H1 (cell line): ENCODE measurements at regions not wholly inside any gene's neighbourhood (a gene's known extent, or its start where the extent isn't known, plus 50 kb on each side); places are given as distances from the start of the nearest gene placed in this dataset.

Experiments
- CTCF ChIA-PET: fragments of 300-600 bp; sonication (Branson Sonifier 250); formaldehyde crosslinking; loops from one replicate; lab custom pipeline; 2021; ENCODE audit not compliant: partially characterized antibody; lab: Charles Lee
- POLR2A ChIA-PET: fragments of 300-600 bp; sonication (Branson Sonifier 250); formaldehyde crosslinking; loops from one replicate; lab custom pipeline; 2021; ENCODE audit warnings: inconsistent platforms; ENCODE audit not compliant: partially characterized antibody; lab: Charles Lee
- DNase-seq, 2 experiments: peaks; one replicate each; pipeline versions ENCODE4 v3.0.0 to v3.0.0-alpha.2; 2010 to 2022; ENCODE audit warnings: low spot score in 2 of 2, low read depth in 1 of 2, mixed read lengths in 1 of 2
- FAIRE-seq: peaks from 2 replicates; lab custom pipeline; 2011; peaks lifted over from hg19 to GRCh38; lab: Jason Lieb, UNC
- H2AFZ ChIP-seq: 2 replicates; pipeline ENCODE4 v1.8.1; 2012; ENCODE audit warnings: low read length, inconsistent platforms
- H2AK5ac ChIP-seq: 2 replicates; pipeline ENCODE4 v1.6.1; 2013; ENCODE audit warnings: low read depth, low read length
- H2BK120ac ChIP-seq: replicated peaks from 2 replicates; pipeline ENCODE3; 2013; ENCODE audit warnings: low read depth, low read length, inconsistent platforms
- H2BK12ac ChIP-seq: 2 replicates; pipeline ENCODE4 v1.6.1; 2013; ENCODE audit warnings: low read depth, low read length
- H2BK15ac ChIP-seq: 2 replicates; pipeline ENCODE4 v1.6.1; 2013; ENCODE audit warnings: low read length
- H2BK20ac ChIP-seq: 2 replicates; pipeline ENCODE4 v1.6.1; 2013; ENCODE audit warnings: low read length
- H2BK5ac ChIP-seq: 2 replicates; pipeline ENCODE4 v1.6.1; 2013; ENCODE audit warnings: low read depth, low read length
- H3K14ac ChIP-seq: 2 replicates; pipeline ENCODE4 v1.6.1; 2013; ENCODE audit warnings: inconsistent platforms; ENCODE audit not compliant: insufficient read length
- H3K18ac ChIP-seq: 2 replicates; pipeline ENCODE4 v1.6.1; 2013; ENCODE audit warnings: low read length; ENCODE audit errors: extremely low read depth
- H3K23ac ChIP-seq: 2 replicates; pipeline ENCODE4 v1.6.1; 2013; ENCODE audit warnings: inconsistent platforms; ENCODE audit not compliant: insufficient read length
- H3K23me2 ChIP-seq: 2 replicates; pipeline ENCODE4 v1.6.1; 2013; ENCODE audit warnings: low read depth, low read length
- H3K27ac ChIP-seq: 2 replicates; pipeline ENCODE4 v1.6.1; 2011; ENCODE audit warnings: low read depth, low read length, inconsistent platforms
- H3K27me3 ChIP-seq, 4 experiments: replicated peaks in 1 of 4; 1 replicate in 1 of 4; 2 replicates in 3 of 4; pipeline versions ENCODE4 v1.6.1 to v1.8.1; 2011 to 2013; ENCODE audit warnings: low read length in 3 of 4, mild to moderate bottlenecking in 3 of 4, inconsistent platforms in 2 of 4, mixed read lengths in 2 of 4, moderate library complexity in 1 of 4; ENCODE audit not compliant: control insufficient read depth in 3 of 4, insufficient read depth in 3 of 4; ENCODE audit errors: extremely low read depth in 1 of 4
- H3K36me3 ChIP-seq, 4 experiments: 2 replicates each; pipeline versions ENCODE4 v1.6.1 to v1.8.1; 2011 to 2013; ENCODE audit warnings: mild to moderate bottlenecking in 4 of 4, low read length in 3 of 4, moderate library complexity in 2 of 4, control low read depth in 1 of 4, inconsistent platforms in 1 of 4; ENCODE audit not compliant: insufficient read depth in 4 of 4, control insufficient read depth in 2 of 4
- H3K4ac ChIP-seq: replicated peaks from 2 replicates; pipeline ENCODE3; 2013; ENCODE audit warnings: low read length, low read depth, mixed read lengths, inconsistent platforms; ENCODE audit not compliant: insufficient read length
- H3K4me1 ChIP-seq, 4 experiments: replicated peaks in 1 of 4; 1 replicate in 1 of 4; 2 replicates in 3 of 4; pipeline versions ENCODE4 v1.6.1 to v1.8.1; 2011 to 2013; ENCODE audit warnings: low read length in 3 of 4, inconsistent platforms in 2 of 4, mixed read lengths in 1 of 4; ENCODE audit not compliant: insufficient read depth in 4 of 4, control insufficient read depth in 3 of 4
- H3K4me2 ChIP-seq, 2 experiments: 2 replicates each; pipeline versions ENCODE4 v1.6.1 to v1.8.1; 2011 to 2013; ENCODE audit warnings: low read depth in 2 of 2, low read length in 2 of 2, control low read depth in 1 of 2, inconsistent platforms in 1 of 2, mild to moderate bottlenecking in 1 of 2; ENCODE audit not compliant: insufficient read depth in 1 of 2
- H3K4me3 ChIP-seq, 4 experiments: fragments of 200-600, 300-600 bp in 1 of 4; sonication (generic), shearing (Covaris generic), sonication (Bioruptor Twin) in 1 of 4; 2 replicates each; pipeline versions ENCODE4 v1.5.1 to v1.8.1; 2011 to 2016; ENCODE audit warnings: low read length in 4 of 4, low read depth in 3 of 4, control low read depth in 2 of 4, inconsistent platforms in 2 of 4, mild to moderate bottlenecking in 2 of 4, mixed read lengths in 1 of 4, moderate library complexity in 1 of 4; ENCODE audit not compliant: insufficient read depth in 2 of 4; ENCODE audit errors: extremely low read depth in 1 of 4
- H3K56ac ChIP-seq: replicated peaks from 2 replicates; pipeline ENCODE3; 2013; ENCODE audit warnings: low read depth, mild to moderate bottlenecking, mixed read lengths, low read length, inconsistent platforms; ENCODE audit not compliant: insufficient read length
- H3K79me1 ChIP-seq: 2 replicates; pipeline ENCODE4 v1.6.1; 2013; ENCODE audit warnings: low read depth, low read length, control low read depth
- H3K79me2 ChIP-seq, 2 experiments: 2 replicates each; pipeline versions ENCODE4 v1.6.1 to v1.8.1; 2012 to 2013; ENCODE audit warnings: low read length in 2 of 2, mild to moderate bottlenecking in 2 of 2, inconsistent platforms in 1 of 2; ENCODE audit not compliant: insufficient read depth in 2 of 2, control insufficient read depth in 1 of 2
- H3K9ac ChIP-seq, 4 experiments: replicated peaks in 1 of 4; 1 replicate in 1 of 4; 2 replicates in 3 of 4; pipeline versions ENCODE4 v1.6.1 to v1.8.1; 2011 to 2013; ENCODE audit warnings: low read depth in 3 of 4, low read length in 3 of 4, control low read depth in 2 of 4, mild to moderate bottlenecking in 2 of 4, moderate library complexity in 2 of 4, inconsistent platforms in 1 of 4; ENCODE audit errors: extremely low read depth in 1 of 4
- H3K9me3 ChIP-seq, 2 experiments: 2 replicates each; pipeline versions ENCODE4 v1.6.1 to v1.8.1; 2012 to 2013; ENCODE audit warnings: mild to moderate bottlenecking in 2 of 2, moderate library complexity in 2 of 2, control low read depth in 1 of 2, inconsistent platforms in 1 of 2, low read depth in 1 of 2, low read length in 1 of 2, mixed read lengths in 1 of 2; ENCODE audit not compliant: insufficient read depth in 2 of 2
- H4K20me1 ChIP-seq, 2 experiments: replicated peaks in 1 of 2; 2 replicates each; pipeline versions ENCODE3 to v1.8.1; 2011 to 2013; ENCODE audit warnings: inconsistent platforms in 2 of 2, low read length in 2 of 2, mild to moderate bottlenecking in 1 of 2; ENCODE audit not compliant: insufficient read depth in 2 of 2, control insufficient read depth in 1 of 2
- H4K5ac ChIP-seq: 2 replicates; pipeline ENCODE4 v1.6.1; 2013; ENCODE audit warnings: low read length, low read depth, mixed read lengths, inconsistent platforms; ENCODE audit not compliant: insufficient read length
- H4K8ac ChIP-seq: 2 replicates; pipeline ENCODE4 v1.8.0; 2013; ENCODE audit warnings: mild to moderate bottlenecking, moderate library complexity, low read length, inconsistent platforms; ENCODE audit not compliant: insufficient read depth; ENCODE audit errors: extremely low read depth
- H4K91ac ChIP-seq: replicated peaks from 2 replicates; pipeline ENCODE3; 2013; ENCODE audit warnings: low read length, mixed read lengths, inconsistent platforms; ENCODE audit not compliant: insufficient read length
- POLR2AphosphoS5 ChIP-seq: IDR thresholded peaks from 2 replicates; pipeline ENCODE4 v1.6.1; 2011; ENCODE audit warnings: low read depth, low read length
- WGBS, 2 experiments: shearing (Covaris generic) in 1 of 2; methylation state at CpG; one replicate each; pipeline versions ENCODE4 v1.1.6 to v1.1.7; 2013 to 2015; ENCODE audit warnings: low lambda C conversion rate in 2 of 2, mixed read lengths in 2 of 2, inconsistent platforms in 1 of 2, low coverage in 1 of 2, missing lambda C conversion rate in 1 of 2; ENCODE audit not compliant: insufficient replicate concordance in 2 of 2, insufficient coverage in 1 of 2, insufficient read length in 1 of 2; ENCODE audit errors: extremely low coverage in 1 of 2, missing lambda C conversion rate in 1 of 2; 5-methylcytosine and 5-hydroxymethylcytosine counted together

DNA sequence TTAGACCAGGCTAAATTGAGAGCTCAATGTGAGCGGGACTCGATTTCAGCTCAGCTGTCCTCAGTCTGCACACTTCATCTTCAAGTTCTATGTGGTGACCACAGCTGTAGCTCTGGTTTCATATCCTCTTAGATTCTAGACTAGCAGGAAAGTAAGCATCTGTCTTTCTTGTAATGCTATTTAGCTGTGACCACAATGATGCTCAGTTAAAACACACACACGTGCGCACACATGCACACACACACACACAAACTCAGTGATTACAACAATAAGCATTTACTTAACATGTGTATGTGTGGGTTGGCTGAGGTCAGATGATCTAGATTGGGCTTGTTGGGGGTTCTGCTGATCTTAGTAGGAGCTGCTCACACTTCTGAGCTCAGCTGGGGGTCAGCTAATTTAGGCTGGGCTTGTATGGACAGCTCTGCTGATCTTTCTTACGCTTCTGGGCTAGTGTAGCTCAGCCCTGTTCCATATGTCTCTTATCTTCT is 82.5 kb downstream of the ZNF365 start:
- Histone ChIP-seq H2AK5ac (no peak overlapping the region), H2BK120ac (no peak overlapping the region), H3K18ac (no peak overlapping the region), H3K14ac (no peak overlapping the region), H3K79me1 (no peaks in the 10 kb centered on the region), H2AFZ (no peak overlapping the region), H2BK5ac (no peak overlapping the region), H2BK12ac (no peak overlapping the region), H3K79me2 (no peaks in the 10 kb centered on the region), H3K9me3 (no peaks in the 10 kb centered on the region), H4K5ac (no peak overlapping the region), H3K4ac (no peak overlapping the region), H4K20me1 (no peaks in the 10 kb centered on the region), H3K23me2 (no peaks in the 10 kb centered on the region), H3K4me2 (no peak overlapping the region), H2BK15ac (no peak overlapping the region), H3K4me1 (no peaks in the 10 kb centered on the region), H4K91ac (no peak overlapping the region), H2BK20ac (no peak overlapping the region), H3K4me3 (no peak overlapping the region), H3K56ac (no peak overlapping the region), H3K27me3 (no peaks in the 10 kb centered on the region), H3K27ac (no peak overlapping the region), H3K9ac (no peak overlapping the region), H4K8ac (no peak overlapping the region), H3K36me3 (no peaks in the 10 kb centered on the region), H3K23ac (no peak overlapping the region)
- 90% methylated on average over 5 of the region's 5 CpGs; no CpG with 5 or more reads in 1 of the 2 experiments for WGBS, 2 experiments
- FAIRE-seq (no peak), DNase-seq (no peak)
- TF ChIP-seq POLR2AphosphoS5: no peak
- ChIA-PET CTCF (interaction anchor here (0.9 kb wide), 1 partner anchor 683 kb away, joined by 5 read pairs; no protein-coding TSS in a partner anchor), POLR2A (no interaction called here)
